Fibroblast of pulmonary artery (primary cell): ENCODE measurements at regions not wholly inside any gene's neighbourhood (a gene's known extent, or its start where the extent isn't known, plus 50 kb on each side); places are given as distances from the start of the nearest gene placed in this dataset.

Experiments
- DNase-seq: peaks from one replicate; pipeline ENCODE4 v3.0.0-alpha.2; 2010; ENCODE audit warnings: low read depth
- H3K4me3 ChIP-seq: replicated peaks from 2 replicates; pipeline ENCODE4 v1.5.1; 2011; ENCODE audit warnings: low read depth, mild to moderate bottlenecking, control low read depth, low read length, moderate library complexity
- TF ChIP-seq, protein P1 (sequence below): IDR thresholded peaks from 2 replicates; pipeline ENCODE4 v1.5.1; 2011; ENCODE audit warnings: mild to moderate bottlenecking, control low read depth, low read length, inconsistent platforms; ENCODE audit errors: missing control alignments

DNA sequence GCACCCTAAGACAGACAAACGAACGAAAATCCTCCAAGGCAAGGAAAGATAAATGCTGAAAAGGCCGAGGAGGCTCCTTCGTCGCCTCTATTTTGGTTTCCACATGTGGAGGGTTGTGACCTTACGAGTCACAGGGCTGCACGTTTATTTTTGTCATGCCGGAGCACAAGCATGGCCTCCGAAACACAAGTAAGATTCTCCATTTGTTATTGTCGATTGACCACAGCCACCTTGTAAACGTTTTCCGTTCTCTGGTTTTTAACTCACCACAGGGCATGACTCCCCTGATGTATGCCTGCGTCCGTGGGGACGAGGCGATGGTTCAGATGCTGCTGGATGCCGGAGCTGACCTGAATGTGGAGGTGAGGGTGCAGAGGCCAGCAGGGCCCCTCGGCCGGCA lies 73.1 kb upstream of the PWP1 start:
- TF ChIP-seq, protein P1, sequence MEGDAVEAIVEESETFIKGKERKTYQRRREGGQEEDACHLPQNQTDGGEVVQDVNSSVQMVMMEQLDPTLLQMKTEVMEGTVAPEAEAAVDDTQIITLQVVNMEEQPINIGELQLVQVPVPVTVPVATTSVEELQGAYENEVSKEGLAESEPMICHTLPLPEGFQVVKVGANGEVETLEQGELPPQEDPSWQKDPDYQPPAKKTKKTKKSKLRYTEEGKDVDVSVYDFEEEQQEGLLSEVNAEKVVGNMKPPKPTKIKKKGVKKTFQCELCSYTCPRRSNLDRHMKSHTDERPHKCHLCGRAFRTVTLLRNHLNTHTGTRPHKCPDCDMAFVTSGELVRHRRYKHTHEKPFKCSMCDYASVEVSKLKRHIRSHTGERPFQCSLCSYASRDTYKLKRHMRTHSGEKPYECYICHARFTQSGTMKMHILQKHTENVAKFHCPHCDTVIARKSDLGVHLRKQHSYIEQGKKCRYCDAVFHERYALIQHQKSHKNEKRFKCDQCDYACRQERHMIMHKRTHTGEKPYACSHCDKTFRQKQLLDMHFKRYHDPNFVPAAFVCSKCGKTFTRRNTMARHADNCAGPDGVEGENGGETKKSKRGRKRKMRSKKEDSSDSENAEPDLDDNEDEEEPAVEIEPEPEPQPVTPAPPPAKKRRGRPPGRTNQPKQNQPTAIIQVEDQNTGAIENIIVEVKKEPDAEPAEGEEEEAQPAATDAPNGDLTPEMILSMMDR, result no peak
- no peak for DNase-seq
- no peak overlapping the region for H3K4me3 ChIP-seq

DNA sequence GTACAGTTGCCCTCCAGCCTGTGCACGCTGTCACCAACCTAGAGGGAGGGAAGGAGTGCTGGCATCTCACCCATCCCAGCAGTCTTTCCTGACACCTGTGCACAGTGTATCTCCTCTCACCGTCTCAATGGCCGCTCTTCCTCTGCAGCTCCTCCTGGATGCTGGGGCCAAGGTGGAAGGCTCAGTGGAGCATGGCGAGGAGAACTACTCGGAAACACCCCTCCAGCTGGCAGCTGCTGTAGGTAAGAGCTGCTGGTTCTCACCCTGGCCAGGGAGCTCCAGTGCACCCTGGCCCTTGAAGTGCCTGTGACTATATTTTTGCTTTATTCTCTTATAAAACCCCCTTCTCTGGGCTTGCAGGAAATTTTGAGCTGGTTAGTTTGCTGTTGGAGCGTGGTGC lies 68.7 kb upstream of the PWP1 start:
- DNase-seq, result no peak
- TF ChIP-seq, protein P1, result no peak
- H3K4me3 ChIP-seq, result no peak overlapping the region

DNA sequence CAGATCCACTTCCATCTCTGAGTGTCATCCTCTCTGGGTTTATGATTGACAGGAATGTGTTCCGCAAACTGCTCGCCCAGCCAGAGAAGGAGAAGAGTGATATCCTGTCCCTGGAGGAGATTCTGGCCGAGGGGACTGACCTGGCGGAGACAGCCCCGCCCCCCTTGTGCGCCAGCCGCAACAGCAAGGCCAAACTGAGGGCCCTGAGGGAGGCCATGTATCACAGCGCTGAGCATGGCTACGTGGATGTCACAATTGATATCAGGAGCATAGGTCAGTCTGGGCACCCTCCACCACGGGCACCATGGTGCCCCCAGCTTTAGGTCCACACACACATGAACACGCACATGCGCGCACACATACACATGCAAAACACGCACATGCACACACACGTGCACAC lies 67.5 kb upstream of the PWP1 start:
- TF ChIP-seq, protein P1, result no peak

DNA sequence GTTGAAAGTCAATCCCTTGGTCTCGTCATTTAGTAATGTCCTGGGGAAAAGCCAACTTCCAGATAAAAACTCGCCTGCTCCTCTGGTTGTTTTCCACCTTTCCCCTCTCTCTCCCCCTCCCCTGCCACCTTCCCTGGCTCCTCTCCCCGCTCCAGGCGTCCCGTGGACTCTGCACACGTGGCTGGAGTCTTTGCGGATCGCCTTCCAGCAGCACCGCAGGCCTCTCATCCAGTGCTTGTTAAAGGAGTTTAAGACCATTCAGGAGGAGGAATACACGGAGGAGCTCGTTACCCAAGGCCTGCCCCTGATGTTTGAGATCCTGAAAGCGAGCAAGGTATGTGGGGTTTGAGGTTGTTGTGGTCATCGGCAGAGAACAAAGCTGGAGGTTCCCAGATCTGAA lies 65.8 kb upstream of the PWP1 start:
- H3K4me3 ChIP-seq, result no peak overlapping the region
- DNase-seq, result no peak
- TF ChIP-seq, protein P1, result no peak

More for the DNA sequence above, 67.5 kb upstream of the PWP1 start:
- DNase-seq, result no peak
- H3K4me3 ChIP-seq, result no peak overlapping the region

GRCh38 chr12:107622001-107622400 lies 63.6 kb upstream of the PWP1 start:
- no peak overlapping the region for H3K4me3 ChIP-seq
- TF ChIP-seq, protein P1, result peak; percentile 40
- peak; percentile 11 for DNase-seq

GRCh38 chr12:107624493-107624892 lies 61.1 kb upstream of the PWP1 start:
- no peak for DNase-seq
- no peak overlapping the region for H3K4me3 ChIP-seq
- TF ChIP-seq, protein P1, result no peak

DNA sequence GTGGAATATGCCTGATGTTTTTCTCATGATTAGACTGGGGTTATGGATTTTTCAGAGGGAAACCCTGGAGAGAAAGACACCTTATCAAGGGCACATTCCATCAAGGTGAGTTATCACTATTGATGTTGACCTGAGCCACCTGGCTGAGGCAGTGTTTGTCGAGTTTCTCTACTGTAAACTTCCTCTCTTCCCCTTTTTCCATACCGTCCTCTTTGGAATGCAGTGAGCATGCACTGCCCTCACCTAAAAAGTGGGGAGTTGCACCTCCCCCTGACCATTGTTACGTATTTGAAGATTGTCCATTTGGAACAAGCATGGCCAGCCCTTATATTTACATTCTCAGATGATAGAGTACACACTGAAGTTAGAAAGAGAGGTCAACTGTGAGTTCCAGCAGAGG lies 53.9 kb upstream of the PWP1 start:
- no peak overlapping the region for H3K4me3 ChIP-seq
- TF ChIP-seq, protein P1, result no peak
- DNase-seq, result no peak
